ENCODE measurements at regions not wholly inside any gene's neighbourhood (a gene's known extent, or its start where the extent isn't known, plus 50 kb on each side); places are given as distances from the start of the nearest gene placed in this dataset.

GRCh38 chr3:113339616-113340244 is 101.6 kb downstream of the CFAP44 start:
- H3K27ac Mint-ChIP-seq (ENCODE audit: unreplicated experiment), result no peak overlapping the region
- peak; percentile 23 to 36 for TF ChIP-seq CTCF (IDR thresholded peaks at IDR 0.05; ENCODE audit: insufficient read depth in 1 of 2, low read depth in 1 of 2, low read length in 1 of 2, severe bottlenecking in 1 of 2, unreplicated experiment in 1 of 2)
- POLR2A ChIA-PET, result no interaction called here
- H3K36me3 ChIP-seq (ENCODE audit: control insufficient read depth, insufficient read depth, low read length), result no peaks in the 10 kb centered on the region
- H3K36me3 Mint-ChIP-seq (ENCODE audit: insufficient read depth, unreplicated experiment), result peaks cover 8% of the 10 kb centered on the region
- H3K27me3 ChIP-seq (replicated peaks; ENCODE audit: control insufficient read depth, insufficient read depth, low read length), result no peaks in the 10 kb centered on the region
- intact Hi-C loops (cut with micrococcal nuclease; ENCODE audit: unreplicated experiment), result no loop called here
- H3K9me3 ChIP-seq, result no peaks in the 10 kb centered on the region
- H3K9me3 Mint-ChIP-seq (ENCODE audit: unreplicated experiment), result no peaks in the 10 kb centered on the region
- no peaks in the 10 kb centered on the region for H3K4me1 ChIP-seq
- DNase-seq, result no peak
- no TSS peak for BruUV-seq (replicated peaks)
- H3K4me3 Mint-ChIP-seq (ENCODE audit: unreplicated experiment), result no peak overlapping the region
- H3K4me1 Mint-ChIP-seq (ENCODE audit: low read depth, unreplicated experiment), result no peaks in the 10 kb centered on the region
- CTCF ChIA-PET, result no interaction called here
- no peaks in the 10 kb centered on the region for H3K27me3 Mint-ChIP-seq (ENCODE audit: insufficient read depth, unreplicated experiment)
- no peak overlapping the region for H3K4me3 ChIP-seq (ENCODE audit: low read depth, low read length)

All from Caco-2 (cell line).